T follicular helper cell (primary cell): ENCODE measurements at regions not wholly inside any gene's neighbourhood (a gene's known extent, or its start where the extent isn't known, plus 50 kb on each side); places are given as distances from the start of the nearest gene placed in this dataset.

Experiments
- DNase-seq: peaks from one replicate; pipeline ENCODE4 v3.0.0-alpha.2; 2020; ENCODE audit warnings: low read depth

DNA sequence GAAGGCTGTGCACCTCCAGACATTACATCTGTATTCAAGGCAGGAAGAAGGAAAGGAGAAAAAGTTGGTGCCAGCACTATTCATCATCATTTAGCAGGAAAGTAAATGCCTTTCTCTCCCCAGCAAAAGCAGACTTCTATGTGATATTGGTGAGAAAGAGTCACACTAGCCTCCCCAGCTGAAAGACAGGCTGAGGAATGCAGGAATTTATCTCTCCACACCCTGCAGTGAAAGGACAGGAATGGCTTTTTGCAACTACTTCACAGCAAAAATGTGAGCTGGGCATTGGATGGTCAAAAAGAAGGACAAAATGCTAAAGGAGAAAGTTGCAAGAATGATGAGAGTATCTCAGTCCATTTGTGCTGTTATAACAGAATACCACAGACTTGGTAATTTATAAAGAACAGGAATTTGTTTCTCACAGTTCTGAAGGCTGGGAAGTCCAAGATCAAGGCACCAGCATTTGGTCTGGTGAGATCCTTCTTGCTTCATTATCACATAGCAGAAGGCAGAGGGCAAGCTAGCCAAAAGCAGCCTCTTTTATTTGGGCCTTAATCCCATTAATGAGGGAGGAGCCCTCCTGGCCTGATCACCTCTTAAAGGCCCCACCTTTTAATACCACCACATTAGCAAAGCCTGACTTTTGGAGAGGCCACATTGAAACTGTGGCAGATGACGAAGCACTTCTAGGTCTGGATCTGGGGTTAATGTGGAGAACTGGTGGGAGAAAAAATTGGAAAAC lies 388.1 kb upstream of the SLC14A2 start:
- no peak for DNase-seq

DNA sequence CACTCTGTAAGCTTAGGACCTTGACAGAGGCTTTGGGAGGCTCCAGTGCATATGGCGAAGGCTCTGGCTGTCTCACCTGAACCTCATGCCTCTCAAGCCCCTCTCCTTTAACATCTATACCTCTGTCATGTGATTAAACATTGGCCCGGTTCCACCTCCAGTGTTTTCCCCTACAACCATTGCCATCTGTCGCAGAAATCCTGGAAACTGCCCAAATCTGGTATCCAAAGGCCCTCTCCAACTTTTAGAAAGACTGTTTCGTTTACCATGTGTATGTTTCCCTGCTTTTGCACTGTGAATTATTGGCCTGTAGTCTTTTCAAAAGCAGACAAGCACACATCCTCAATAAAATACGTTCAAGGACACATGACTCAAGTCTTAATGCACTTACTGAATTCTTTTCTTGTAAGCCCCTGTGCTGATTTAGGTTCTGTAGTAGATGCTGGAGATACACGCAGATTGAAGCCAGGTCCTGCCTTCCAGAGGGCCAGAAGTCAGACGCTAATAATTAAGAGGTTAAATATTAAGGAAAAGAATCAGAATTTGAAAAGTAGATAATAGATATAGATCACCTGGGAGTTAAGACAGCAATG lies 386.4 kb upstream of the SLC14A2 start:
- no peak for DNase-seq

DNA sequence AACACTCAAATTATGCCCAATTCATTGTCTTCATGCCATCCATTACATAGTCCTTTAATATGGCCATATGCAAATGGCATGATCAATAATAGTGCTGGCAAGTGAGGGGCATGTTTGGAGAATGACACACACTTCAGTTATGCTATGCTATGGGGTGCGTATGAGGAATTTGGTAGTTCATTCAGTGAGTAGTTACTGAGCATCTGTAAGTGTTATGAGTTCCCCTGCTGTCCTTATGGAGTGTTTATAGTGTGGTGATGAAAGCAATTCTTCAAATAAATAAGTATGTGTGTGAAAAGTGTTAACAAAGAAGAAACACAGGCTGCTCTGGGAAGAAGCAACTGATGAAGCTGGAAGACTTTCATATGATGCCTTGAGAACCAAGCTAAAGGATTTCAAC lies 383.7 kb upstream of the SLC14A2 start:
- no peak for DNase-seq

DNA sequence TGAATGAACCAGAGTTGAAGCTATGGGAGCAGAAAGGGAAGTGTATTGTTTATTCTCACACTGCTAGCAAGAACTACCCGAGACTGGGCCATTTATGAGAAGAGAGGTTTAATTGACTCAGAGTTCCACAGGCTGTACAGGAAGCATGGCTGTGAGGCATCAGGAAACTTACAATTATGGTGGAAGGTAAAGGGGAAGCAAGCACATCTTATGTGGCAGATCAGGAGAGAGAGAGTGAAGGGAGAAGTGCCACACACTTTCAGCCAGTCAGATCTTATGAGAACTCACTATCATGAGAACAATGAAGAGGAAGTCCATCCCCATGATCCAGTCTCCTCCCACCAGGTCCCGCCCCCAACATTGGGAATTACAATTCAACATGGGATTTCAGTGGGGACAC lies 383.2 kb upstream of the SLC14A2 start:
- DNase-seq, result no peak

DNA sequence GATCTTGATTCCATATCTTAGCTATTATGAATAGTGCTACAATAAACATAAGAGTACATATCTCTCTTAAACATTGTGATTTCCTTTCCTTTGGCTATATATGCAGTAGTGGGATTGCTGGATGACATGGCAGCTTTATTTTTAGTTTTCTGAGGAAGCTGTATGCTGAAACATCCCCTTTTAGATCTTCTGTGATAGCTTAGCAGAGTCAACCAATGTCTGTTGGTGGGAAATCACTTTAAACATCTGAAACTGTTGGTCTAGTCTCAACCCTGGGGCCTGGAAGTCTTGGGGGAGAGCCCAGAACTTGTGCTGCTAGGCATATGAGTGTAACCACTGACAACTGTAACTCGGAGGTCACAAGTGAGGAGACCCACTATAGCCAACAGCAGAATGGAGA lies 378.6 kb upstream of the SLC14A2 start:
- DNase-seq, result no peak

DNA sequence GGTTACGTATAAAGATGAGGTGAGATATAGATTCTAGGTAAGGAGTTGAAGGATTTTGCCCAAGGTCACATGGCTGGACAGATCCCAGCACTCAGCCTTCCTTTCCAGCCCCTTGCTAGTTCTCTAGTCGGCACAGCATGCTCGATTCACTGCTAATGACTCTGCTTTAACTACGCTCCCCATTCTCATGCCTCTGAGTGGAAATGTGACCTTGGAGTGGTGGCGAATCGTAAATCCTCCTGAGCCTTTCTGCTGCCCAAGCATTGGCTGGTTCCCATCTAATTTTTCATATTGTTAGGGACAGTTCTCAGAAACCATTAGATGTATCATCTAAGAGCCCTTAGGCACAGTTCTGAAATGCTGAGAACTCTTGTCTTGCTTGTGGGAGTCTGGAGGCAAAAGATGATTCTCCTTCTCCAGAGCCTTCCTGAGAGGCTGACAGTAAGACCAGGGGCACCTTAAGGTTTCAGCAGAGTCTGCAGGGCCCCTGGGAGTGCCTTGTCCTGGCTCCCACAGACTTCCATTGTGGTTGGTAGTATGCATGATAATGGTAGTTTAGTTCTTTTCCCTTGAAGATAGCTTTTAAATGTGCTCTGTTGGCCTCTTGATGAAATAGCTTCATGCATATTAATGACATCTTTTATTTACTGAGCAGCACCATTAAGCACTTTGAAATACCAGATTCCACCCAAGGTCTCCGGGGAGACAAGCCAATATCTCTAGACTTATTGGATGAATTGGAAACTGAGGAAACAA lies 377.8 kb upstream of the SLC14A2 start:
- DNase-seq, result no peak

DNA sequence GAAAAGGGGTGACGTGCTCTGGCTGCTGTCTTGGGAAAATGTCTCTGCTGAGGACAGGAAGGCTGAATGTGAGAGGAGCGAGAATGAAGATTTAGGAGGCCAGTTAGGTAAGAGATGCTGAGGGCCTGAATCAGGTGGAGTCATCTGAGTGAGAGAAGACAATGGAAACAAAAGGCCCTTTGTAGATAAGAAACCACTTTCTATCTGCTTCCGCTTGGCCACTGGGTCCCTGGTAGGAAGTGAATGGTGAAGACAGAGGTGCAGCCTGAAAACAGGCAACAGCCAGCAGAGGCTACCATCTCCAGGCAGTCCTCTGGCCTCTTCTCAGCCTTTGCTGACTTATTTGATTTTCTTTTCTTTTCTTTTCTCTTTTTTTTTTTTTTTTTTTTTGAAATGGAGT lies 374.0 kb upstream of the SLC14A2 start:
- DNase-seq, result no peak

DNA sequence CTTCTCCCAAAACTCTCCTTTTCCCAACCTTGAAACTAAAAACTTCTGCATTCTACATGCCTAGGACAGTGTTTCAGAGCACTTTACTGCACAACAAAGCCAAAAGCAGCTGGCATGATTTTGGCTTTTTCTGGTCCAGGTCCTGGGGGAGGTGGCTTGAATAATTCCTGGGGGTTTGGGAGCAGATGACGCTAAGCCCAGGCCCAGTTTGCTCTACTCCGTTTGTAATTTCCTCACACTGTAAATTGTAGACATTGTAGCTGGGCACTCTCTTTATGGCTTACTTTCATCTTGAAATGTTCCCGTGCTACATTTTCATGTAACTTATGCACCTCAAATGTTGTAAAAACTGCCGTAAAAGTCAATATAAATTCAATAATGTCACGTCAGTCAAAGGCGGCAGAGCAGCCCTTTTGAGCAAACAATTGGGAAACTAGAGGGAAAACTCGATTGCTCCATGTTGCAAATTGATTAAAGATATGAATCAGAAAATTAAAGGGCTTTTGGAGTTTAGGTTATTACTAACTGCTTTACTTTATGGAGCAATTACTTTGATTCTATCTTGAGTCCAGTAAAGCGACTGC lies 373.2 kb upstream of the SLC14A2 start:
- DNase-seq, result no peak

DNA sequence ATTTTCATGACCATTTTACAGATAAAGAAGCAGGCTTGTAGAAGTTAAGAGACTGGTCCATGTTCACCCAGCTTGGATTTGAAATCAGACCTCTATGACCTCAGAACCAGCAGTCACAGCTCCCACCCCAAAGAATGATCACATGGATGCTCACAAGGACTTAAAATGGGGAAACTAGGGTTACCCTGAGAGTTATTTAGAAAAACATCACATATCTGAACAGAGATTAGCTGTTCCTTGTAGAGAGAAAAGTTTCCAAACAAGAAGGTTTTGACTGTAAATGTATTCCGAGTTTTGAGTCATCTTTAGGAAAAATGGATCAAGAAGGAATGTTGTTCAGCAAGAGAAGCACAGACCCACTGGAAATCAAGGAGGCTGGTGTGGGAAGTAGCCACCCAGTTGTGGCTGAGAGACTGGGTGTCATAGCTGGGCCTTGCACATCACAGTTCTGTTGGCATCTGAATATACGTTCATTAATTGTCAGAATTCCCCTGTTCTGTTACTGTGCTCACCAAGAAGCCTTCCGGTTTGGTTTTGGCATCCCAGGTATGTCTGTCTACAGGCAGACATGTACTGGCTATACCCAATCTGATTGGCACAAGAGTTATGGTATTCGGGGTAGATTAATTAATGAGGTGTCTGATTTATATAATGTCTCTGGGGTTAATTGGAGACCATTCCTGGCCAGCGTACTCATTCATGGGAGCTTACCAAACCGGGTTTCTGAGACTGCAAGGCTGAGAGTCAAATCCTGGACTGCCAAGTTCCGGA lies 371.8 kb upstream of the SLC14A2 start:
- DNase-seq, result no peak

DNA sequence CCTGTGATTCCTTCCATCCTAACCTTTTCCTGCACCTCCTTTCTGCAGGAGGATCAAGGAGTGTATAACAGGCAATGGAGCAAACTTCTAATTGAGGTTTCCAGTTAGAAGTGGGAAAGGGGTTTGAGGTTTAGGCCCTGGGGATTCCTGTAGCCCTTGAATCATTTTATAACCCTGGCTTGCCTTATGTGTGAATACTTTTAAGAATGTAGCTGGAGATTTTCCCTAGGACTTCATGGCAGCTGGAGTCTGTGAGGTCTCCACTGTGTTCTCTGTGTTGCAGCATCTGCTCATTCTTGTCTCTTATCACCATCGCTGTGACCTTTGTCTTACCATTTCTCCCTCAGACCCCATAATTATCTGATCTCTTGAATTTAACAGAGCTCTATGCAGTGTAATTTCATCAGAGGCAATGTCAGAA lies 370.2 kb upstream of the SLC14A2 start:
- DNase-seq, result no peak

DNA sequence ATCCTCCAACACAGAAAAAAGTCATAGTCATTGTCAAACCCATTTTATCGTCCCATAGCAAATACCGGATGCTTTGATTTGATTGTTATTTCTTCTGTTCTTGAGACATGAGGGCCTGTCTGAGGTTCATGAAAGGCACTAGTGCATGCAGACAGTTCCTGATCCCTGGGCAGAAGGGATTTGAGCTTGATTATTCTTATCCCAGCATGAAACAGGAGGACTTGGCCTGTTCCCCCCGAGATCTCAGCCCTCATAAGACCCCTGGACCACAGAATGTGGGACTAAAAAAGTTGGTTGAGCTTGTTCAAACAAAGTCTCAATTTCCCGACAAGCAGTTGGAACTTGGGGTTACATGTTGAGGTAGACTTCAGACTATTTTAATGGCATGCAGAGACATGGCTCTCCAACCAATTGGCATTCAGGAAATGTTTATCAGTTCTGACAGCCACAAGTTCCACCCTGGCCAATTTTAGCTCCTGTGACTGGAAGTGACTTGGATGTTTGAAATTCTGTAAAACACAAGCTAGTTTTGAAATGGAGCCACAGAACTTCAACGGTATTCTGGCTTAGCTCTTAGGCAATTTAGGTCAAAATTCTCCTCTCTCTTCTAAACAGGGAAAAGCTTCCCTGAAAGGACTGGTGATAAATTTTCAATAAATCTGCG lies 366.9 kb upstream of the SLC14A2 start:
- no peak for DNase-seq

DNA sequence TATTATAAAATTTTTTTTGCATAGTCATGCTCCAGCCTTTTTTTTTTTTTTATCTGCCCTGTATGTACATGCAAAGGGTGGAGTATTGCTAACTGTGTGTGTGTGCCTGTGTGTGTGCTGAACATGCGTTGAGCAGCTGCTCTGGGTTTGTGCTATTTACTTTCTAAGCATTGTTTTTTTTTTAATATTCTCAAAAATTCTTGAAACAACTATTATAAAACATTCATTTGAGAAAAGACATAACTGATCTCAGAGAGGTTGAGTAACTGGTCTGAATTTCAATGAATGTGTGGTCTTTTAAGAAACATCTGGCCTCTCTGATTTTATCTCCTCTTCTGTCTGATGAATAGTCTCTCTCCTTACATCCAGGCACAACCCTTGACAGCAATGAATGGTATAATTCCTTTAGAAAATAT lies 366.0 kb upstream of the SLC14A2 start:
- no peak for DNase-seq

DNA sequence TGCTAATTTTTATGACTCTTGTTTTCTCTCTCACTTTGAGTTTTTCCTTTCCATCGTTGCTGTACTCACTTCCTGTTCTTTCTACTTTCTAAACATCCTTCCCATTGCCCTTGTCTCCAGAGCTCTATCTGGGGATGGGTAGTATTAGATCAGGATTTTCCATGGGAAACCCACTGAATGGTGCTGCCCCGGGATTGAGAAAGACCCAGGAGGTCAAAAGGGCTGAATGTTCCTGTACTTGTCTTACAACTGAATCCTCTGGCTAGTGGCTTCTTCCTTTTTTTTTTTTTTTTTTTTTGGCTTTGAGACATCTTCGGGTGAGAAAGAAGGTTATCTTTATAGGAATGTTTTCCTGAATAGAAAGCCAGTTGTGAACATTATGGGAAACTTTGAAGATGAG lies 364.8 kb upstream of the SLC14A2 start:
- no peak for DNase-seq

DNA sequence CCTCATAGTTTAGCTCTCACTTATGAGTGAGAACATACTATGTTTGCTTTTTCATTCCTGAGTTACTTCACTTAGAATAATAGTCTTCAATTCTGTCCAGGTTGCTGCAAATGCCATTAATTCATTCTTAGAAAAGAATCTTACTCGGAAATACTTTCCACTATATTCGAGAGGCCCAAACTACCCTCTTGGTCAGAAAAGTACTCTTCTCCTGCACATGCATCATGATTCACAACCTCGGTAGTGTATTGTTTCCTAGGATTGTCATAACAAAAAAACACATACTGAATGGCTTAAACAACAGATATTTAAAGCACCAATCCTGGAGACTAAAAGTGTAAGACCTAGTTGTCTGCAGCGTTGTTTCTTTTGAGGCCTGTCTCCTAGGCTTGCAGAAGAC lies 364.0 kb upstream of the SLC14A2 start:
- no peak for DNase-seq

DNA sequence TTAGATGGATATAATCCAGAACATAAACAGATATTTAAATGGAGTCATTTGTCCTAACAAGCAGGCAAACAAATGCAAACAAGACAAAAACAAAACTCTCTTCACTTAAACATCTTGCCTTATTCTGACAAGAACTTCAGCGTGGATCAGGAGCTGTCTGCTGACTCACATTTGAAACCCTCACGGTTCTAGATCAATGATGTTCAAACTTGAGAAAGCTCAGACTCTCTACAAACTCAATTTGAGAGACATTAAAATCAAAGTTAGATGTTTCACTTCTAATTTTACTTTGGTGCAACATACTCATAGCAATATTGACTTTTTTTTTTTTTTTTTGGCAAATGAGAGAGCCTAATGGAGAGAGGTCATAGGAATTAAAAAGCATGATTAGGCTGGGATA lies 362.8 kb upstream of the SLC14A2 start:
- no peak for DNase-seq

DNA sequence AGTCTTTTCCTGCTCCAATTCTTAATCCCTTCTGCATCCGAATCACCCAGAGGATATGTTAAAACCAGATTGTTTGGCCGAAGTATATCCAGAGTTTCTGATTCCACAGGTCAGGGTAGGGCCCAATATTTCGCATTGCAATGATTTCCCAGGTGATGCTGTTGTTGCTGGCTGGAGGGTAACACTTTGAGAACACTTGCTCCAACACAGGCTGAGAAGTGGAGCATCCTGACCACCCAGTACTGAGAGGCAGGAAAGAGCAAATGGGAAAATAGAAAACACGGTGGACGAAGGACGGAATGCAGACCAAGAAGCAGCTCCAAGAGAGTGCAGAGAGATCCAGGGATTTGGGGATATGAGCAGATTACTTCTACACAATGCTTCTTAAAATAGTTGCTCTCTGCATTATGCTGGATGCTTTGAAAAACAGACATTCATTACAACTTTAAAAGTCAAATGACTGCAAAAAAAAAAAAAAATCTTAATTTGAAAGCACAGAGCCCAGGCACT lies 362.2 kb upstream of the SLC14A2 start:
- DNase-seq, result no peak

DNA sequence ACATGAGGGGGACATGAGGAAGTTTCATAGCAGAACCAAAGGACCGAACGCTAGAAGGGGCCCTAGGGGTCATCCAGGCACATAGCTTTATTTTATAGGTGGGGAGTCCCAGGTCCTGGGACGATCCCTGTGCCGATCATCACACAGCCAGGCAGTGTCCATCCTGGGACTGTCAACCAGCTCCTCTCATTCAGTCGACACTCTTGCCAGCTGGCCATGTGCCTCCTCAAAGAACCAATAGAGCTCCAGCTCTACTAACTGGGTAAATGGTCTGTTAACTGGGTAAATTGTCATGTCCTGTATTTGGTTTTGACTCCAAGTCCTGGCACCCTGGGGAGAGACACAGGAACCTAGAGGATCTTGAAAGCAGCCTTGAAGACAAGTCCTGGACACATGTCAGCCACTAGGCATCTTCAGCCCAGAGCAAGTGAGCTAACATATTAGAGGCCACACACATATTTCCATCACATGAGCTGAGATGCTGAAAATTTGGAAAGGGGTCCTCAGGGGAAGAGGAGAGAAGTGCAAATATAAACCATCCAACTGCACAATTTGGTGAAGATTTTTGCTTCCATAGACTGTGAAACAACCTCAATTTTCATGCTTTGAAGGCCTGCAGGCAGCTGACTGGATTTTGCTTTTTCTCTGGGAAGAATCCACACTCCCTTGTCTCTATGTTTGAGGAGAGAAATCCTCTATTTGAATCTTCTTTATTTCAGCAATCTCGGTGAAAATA lies 361.1 kb upstream of the SLC14A2 start:
- no peak for DNase-seq

DNA sequence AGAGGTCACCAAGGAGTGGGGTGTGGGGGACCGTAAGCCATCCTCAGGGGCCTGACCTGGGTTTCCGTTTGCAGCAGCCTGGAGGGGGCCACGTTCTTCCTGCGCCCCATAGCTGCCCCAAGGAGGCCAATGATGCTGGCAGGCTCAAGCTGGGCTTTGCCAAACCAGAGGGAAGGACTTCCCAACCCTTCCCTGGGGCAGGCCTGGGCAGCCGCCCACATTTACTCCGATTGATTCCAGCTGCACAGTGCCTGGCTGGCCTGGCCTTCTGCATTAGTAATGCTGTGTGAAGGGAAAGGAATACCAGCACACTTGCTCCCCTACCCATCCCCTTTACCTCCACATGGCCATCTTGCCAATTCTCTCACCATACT lies 360.6 kb upstream of the SLC14A2 start:
- DNase-seq, result no peak

DNA sequence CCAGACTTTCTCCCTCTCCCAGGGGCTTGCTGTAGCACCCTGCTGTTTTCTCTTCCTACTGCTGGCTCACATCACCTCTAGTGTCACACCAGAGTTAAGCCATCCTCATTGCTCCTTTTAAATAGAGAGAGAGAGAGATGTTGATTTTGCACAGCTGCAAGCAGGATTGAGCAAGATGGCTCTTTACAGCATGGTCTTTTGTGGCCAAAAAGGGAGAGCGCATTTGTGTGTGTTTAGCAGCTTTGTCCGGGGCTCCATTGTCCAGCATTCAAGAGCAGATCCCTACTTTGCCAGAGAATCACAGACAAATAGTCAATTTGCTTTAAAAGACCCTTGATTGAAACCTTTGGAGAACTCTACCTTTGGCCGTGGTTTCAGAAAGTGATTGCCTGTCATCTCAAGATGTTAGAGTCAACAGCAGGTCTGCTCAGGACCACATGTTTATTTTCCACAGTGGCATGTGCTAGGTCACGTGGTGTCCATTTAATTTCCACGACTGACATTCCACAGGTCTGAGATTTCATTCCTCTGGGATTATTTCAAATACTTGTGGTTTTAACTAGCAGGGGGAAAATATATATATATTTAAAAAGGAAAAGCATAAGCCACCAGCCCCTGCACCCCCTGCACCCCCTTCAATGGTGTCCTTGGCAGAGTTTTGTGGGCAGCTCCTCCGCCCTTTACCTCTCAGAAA lies 359.9 kb upstream of the SLC14A2 start:
- DNase-seq, result no peak

DNA sequence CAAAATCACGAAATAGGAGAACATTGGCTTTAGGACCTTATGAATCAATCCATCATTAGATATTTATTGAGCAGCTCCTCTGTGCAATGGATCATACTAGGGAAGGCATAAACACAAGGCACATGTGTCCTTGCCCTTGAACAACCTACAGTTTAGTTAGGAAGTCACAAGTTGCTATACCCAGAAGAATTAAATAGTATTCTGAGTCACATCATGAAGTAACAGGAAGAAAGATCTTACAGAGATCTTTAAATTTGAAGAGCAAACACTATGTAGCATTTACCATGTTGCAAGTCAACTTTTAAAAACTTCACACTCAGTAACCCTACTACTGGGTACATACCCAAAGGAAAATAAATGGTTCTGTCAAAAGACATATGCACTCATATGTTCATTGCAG lies 355.2 kb upstream of the SLC14A2 start:
- DNase-seq, result no peak
